SW 1271 (cell line): ENCODE measurements at regions not wholly inside any gene's neighbourhood (a gene's known extent, or its start where the extent isn't known, plus 50 kb on each side); places are given as distances from the start of the nearest gene placed in this dataset.
"Not testable (repeated sequence)": the region's sequence is repeated elsewhere in the genome, so short reads cannot be mapped to it uniquely, and the experiment has no call there.

Experiments used
- DNase-seq, 2 experiments: peaks; one replicate each; lab custom pipeline; 2025; lab: John Stamatoyannopoulos, UW

- DNase-seq = no peak
Measured at GRCh38 chr9:18294229-18294628, 179.7 kb upstream of the ADAMTSL1 start.

GRCh38 chr9:18296702-18297055, 177.3 kb upstream of the ADAMTSL1 start:
- DNase-seq = no peak

- no peak for DNase-seq
Measured at GRCh38 chr9:18297056-18297841, 176.7 kb upstream of the ADAMTSL1 start.

DNA sequence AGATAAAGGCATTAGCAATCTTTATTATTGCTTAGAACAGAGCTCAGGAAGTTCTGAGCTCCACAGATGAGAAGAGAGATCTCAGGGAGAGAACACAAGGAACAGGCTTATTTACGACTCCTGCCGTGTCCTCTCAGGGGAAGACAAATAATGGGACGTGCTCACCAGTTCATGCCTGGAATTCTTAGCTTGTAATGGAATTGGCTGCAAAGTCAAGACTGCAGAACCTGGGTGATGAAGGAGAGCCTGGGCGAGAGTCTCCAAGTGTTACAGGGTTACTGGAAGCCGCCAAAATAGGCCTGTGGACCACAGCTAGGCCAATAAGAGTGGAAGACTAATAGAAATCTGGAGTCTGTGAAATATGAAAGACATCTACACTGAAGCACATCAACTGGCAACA, 174.5 kb upstream of the ADAMTSL1 start:
- no peak for DNase-seq

DNA sequence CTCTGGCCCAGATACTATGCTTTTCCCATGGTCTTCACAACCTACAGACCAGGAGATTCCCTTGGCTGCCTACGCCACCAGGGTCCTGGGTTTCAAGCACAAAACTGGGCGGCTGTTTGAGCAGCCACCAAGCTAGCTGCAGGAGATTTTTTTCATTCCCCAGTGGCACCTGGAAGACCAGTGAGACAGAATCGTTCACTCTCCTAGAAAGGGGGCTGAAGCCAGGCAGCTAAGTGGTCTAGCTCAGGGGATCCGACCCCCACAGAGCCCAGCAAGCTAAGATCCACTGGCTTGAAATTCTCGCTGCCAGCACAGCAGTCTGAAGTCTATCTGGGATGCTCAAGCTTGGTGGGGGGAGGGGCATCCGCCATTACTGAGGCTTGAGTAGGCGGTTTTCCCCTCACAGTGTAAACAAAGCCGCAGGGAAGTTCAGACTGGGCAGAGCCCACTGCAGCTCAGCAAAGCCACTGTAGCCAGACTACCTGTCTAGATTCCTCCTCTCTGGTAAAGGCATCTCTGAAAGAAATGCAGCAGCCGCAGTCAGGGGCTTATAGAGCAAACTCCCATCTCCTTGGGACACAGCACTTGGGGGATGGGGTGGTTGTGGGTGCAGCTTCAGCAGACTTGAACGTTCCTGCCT, 168.7 kb upstream of the ADAMTSL1 start:
- DNase-seq = not testable (repeated sequence)

- no peak for DNase-seq
Measured at GRCh38 chr9:18314316-18314715, 159.6 kb upstream of the ADAMTSL1 start.

DNA sequence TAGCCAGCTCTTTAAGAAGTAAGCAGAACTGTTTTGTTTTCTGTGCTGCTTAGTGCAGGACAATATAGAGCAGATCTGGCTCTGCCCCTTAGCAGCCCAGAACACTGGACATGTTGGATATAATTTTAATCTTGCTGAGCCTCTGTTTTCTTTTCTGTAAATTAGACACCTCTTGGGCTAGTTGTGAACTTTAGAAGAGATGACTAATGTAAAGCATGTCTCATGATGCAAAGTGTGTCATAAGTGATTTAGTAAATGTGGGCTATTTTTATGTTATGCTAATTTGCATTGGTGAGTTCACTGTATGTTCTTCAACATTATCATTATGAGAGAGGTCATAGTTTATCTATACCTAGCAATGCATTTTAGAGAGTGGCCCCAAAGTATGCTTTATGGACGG, 156.1 kb upstream of the ADAMTSL1 start:
- DNase-seq = no peak

- DNase-seq = no peak
Measured at GRCh38 chr9:18319918-18320445, 154.0 kb upstream of the ADAMTSL1 start.

DNA sequence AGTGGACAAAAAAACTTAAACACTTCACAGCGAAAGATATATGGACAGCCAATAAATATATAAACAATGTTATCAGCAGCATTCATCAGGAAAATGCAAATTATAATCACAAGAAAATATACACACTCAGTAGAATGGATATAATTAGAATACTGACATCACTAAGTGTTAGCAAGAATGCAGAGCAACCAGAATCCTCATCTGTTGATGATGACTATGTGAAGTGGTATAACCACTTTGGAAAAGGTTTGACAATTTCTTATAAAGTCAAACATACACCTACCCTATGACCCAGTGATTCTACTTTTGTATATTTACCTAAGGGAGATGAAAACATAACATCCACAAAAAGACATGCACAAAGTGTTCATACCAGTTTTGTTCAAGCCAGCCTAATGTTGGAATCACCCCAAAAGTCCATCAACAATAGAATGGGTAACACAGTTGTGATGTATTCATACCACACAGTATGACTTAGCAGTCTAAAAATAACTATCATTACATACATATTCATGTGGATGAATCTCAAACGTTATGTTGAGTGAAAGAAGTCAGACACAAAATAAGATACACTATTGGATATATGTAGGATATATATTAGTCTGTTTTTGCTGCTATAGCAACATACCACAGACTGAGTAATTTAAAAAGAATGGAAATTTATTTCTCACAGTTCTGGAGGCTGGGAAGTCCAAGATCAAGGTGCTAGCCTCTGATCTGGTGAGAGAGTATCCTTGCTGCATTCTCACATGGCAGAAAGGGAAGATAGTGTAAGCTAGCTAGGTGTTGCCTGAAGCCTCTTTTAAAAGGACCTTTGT, 148.8 kb upstream of the ADAMTSL1 start:
- no peak for DNase-seq

GRCh38 chr9:18325746-18326011, 148.3 kb upstream of the ADAMTSL1 start:
- not testable (repeated sequence) for DNase-seq

DNA sequence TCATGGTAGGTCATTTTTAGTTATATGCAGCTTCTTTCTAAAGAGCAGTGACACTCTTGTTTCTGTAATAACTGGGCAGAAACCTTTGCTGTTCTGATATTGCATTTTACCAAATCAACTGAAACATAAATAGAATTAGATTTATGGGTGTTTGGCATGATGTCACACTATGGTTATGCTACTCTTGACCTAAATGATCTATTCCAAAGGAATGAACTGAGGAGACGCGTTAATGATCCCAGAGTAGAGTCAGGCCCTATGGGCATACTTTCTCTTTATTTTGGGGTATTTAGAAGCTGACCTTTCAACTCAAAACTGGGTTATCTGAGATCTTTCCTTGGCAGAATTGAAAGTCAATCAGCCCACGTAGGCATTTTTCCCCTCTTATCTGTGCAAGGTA, 146.8 kb upstream of the ADAMTSL1 start:
- no peak for DNase-seq

- no peak for DNase-seq
Measured at GRCh38 chr9:18330401-18331309, 143.3 kb upstream of the ADAMTSL1 start.

GRCh38 chr9:18331310-18331684, 142.7 kb upstream of the ADAMTSL1 start:
- no peak for DNase-seq

DNA sequence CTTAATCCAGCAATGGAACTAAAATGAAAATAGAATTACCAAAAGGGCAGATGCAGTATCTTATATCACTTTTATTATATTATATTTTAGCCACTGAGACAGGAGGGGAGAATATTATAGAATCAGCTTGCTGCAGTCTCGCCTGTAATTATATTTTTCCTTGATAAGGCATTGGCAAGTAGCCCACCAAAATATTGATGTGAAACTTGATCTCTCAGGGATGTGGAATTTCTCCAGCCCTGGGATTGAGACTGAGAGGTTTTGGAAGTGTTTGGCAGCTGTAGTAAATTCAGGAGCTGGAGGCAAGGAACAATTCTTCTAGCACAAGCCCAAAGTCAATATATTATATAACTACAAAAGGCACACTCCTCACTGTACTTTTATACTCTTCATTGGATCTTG, 142.1 kb upstream of the ADAMTSL1 start:
- no peak for DNase-seq

DNA sequence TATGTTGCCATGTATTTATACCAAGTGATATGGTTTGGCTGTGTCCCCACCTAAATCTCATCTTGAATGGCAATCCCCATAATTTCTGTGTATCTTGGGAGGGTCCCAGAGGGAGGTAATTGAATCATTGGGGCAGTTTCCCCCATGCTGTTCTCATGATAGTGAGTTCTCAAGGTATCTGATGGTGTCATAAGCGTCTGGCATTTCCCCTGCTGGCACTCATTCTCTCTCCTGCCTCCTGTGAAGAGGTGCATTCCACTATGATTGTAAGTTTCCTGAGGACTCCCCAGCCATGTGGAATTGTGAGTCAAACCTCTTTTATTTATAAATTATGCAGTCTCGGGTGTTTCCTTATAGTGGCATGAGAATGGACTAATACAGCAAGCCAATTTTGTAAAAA, 140.8 kb upstream of the ADAMTSL1 start:
- no peak for DNase-seq

- DNase-seq = no peak
Measured at GRCh38 chr9:18335825-18336224, 138.1 kb upstream of the ADAMTSL1 start.

DNA sequence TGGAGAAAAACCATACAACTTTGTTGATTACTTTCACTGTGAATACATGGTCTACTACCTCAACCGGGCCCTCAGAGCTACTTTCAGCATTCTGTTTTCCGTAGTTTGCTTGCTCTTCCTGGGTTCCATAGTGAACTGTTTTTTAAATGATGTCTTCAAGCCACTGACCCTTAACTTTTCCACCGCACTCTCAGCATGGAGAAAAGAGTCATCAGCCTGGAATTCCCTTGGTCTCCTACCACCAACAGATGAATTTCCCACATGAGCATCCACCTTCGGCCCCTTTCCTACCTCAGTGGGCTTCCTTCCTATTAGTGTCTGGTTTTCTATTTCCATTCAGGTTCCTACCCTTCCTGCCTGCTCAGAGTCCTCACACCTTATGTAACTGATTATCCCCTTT, 135.9 kb upstream of the ADAMTSL1 start:
- DNase-seq = no peak

- DNase-seq = no peak
Measured at GRCh38 chr9:18343784-18344183, 130.2 kb upstream of the ADAMTSL1 start.

GRCh38 chr9:18346745-18347144, 127.2 kb upstream of the ADAMTSL1 start:
- DNase-seq = no peak

DNA sequence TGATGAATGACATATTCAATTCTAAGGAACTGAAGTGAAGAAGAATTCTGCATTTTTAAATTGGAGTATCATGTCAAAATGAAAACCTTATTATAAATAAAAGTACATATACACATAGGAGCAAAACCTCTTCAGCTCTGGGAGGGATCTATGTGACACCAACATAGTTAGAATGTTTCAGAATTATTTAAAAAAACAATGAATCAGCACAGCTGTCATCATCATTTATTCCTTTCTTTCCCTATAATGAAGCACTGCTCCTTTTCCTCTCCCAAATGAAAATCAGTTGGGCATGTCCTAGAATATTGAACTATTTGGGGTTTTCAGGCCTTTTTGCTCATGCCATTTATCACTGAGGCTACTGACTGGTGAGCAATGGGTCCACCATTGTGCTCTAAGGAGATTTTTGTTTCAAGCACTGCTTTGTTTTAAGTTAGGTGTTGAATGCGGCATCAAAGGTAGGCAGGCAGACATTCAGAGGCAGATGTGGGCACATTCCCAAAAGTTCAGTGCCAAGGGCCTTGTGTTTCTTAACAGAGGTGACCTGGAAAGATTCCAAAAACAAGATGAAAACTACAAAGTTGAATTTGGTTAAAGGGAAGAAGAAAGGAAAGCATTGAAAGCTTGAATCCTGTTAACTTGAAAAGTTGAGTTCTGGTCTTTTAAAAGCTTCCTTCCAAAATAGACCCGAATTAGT, 126.4 kb upstream of the ADAMTSL1 start:
- no peak for DNase-seq

DNA sequence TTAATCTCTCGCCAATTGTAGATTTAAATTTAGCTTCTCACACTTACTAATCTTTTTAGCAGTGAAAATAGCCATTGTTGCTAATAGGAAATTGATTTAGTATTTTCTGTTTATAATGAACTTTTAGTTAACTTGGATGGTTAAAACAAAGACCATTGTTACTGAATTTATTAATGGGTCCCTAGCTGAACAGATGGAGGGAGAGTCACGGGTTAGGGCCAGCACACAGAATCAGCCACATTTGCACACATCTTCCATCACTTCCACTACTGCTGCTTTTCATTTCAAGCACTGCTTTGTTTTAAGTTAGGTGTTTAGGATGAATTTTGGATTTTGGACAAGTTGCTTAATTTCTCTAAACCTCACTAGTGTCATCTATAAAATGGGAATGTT, 125.9 kb upstream of the ADAMTSL1 start:
- DNase-seq = no peak
